H9 (cell line): ENCODE measurements at regions not wholly inside any gene's neighbourhood (a gene's known extent, or its start where the extent isn't known, plus 50 kb on each side); places are given as distances from the start of the nearest gene placed in this dataset.

Experiments used
- DNase-seq: peaks from one replicate; pipeline ENCODE4 v3.0.0-alpha.2; 2017
- H2AFZ ChIP-seq: one replicate; pipeline ENCODE4 v1.6.1; 2013; ENCODE audit warnings: mild to moderate bottlenecking, low read length, control low read depth, moderate library complexity
- H2AK5ac ChIP-seq: 2 replicates; pipeline ENCODE4 v1.6.1; 2013; ENCODE audit warnings: low read length, control low read depth, mixed read lengths; ENCODE audit not compliant: insufficient read length
- H2BK120ac ChIP-seq: one replicate; pipeline ENCODE4 v1.6.1; 2013; ENCODE audit warnings: low read depth, mild to moderate bottlenecking, low read length, control low read depth, inconsistent platforms; ENCODE audit not compliant: poor library complexity, severe bottlenecking
- H2BK12ac ChIP-seq: 2 replicates; pipeline ENCODE4 v1.6.1; 2013; ENCODE audit warnings: low read length, control low read depth, mixed read lengths, low read depth; ENCODE audit not compliant: insufficient read length
- H2BK15ac ChIP-seq: 2 replicates; pipeline ENCODE4 v1.6.1; 2013; ENCODE audit warnings: low read depth, low read length, control low read depth
- H2BK20ac ChIP-seq: one replicate; pipeline ENCODE4 v1.6.1; 2013; ENCODE audit warnings: low read depth, mild to moderate bottlenecking, low read length, control low read depth, inconsistent platforms; ENCODE audit not compliant: poor library complexity, severe bottlenecking
- H2BK5ac ChIP-seq: 2 replicates; pipeline ENCODE4 v1.6.1; 2013; ENCODE audit warnings: low read length, control low read depth, mixed read lengths; ENCODE audit not compliant: insufficient read length
- H3K14ac ChIP-seq: 2 replicates; pipeline ENCODE4 v1.6.1; 2013; ENCODE audit warnings: low read length, control low read depth; ENCODE audit not compliant: insufficient read depth
- H3K18ac ChIP-seq: 2 replicates; pipeline ENCODE4 v1.6.1; 2013; ENCODE audit warnings: low read depth, mild to moderate bottlenecking, mixed read lengths, low read length, control low read depth; ENCODE audit not compliant: insufficient read length
- H3K23ac ChIP-seq: 2 replicates; pipeline ENCODE4 v1.6.1; 2013; ENCODE audit warnings: low read length, control low read depth, mixed read lengths, low read depth; ENCODE audit not compliant: insufficient read length
- H3K23me2 ChIP-seq: 2 replicates; pipeline ENCODE4 v1.6.1; 2013; ENCODE audit warnings: low read depth, mild to moderate bottlenecking, mixed read lengths, low read length, control low read depth; ENCODE audit not compliant: insufficient read length, poor library complexity, severe bottlenecking
- H3K27ac ChIP-seq: 2 replicates; pipeline ENCODE4 v1.5.1; 2013; ENCODE audit warnings: low read length, control low read depth, mixed read lengths, low read depth; ENCODE audit not compliant: insufficient read length
- H3K27me3 ChIP-seq: 2 replicates; pipeline ENCODE4 v1.6.1; 2013; ENCODE audit warnings: low read length, control low read depth, inconsistent platforms; ENCODE audit not compliant: insufficient read depth
- H3K4ac ChIP-seq: 2 replicates; pipeline ENCODE4 v1.6.1; 2013; ENCODE audit warnings: low read depth, mild to moderate bottlenecking, control low read depth, inconsistent platforms, low read length, moderate library complexity
- H3K4me1 ChIP-seq: 2 replicates; pipeline ENCODE4 v1.6.1; 2013; ENCODE audit warnings: low read length, control low read depth, inconsistent platforms; ENCODE audit not compliant: insufficient read depth
- H3K4me2 ChIP-seq: 2 replicates; pipeline ENCODE4 v1.6.1; 2013; ENCODE audit warnings: low read length, control low read depth, mixed read lengths; ENCODE audit not compliant: insufficient read length, insufficient read depth
- H3K56ac ChIP-seq: 2 replicates; pipeline ENCODE4 v1.6.1; 2013; ENCODE audit warnings: low read depth, mild to moderate bottlenecking, mixed read lengths, low read length, control low read depth; ENCODE audit not compliant: insufficient read length
- H3K79me1 ChIP-seq: 2 replicates; pipeline ENCODE4 v1.6.1; 2013; ENCODE audit warnings: low read depth, mild to moderate bottlenecking, moderate library complexity, low read length, control low read depth, inconsistent platforms; ENCODE audit not compliant: insufficient read depth, poor library complexity, severe bottlenecking
- H3K79me2 ChIP-seq: 2 replicates; pipeline ENCODE4 v1.6.1; 2013; ENCODE audit warnings: low read length, control low read depth, inconsistent platforms; ENCODE audit not compliant: insufficient read depth
- H3K9ac ChIP-seq: 2 replicates; pipeline ENCODE4 v1.6.1; 2013; ENCODE audit warnings: low read length, control low read depth, mixed read lengths; ENCODE audit not compliant: insufficient read length; ENCODE audit errors: extremely low read depth
- H3K9me3 ChIP-seq: one replicate; pipeline ENCODE4 v1.6.1; 2013; ENCODE audit warnings: low read depth, low read length, inconsistent platforms; ENCODE audit not compliant: control insufficient read depth
- H3T11ph ChIP-seq: one replicate; pipeline ENCODE4 v1.6.1; 2013; ENCODE audit warnings: mild to moderate bottlenecking, low read length, control low read depth, inconsistent platforms
- H4K20me1 ChIP-seq: one replicate; pipeline ENCODE4 v1.6.1; 2013; ENCODE audit not compliant: control insufficient read depth, insufficient read length, insufficient read depth
- H4K5ac ChIP-seq: 2 replicates; pipeline ENCODE4 v1.6.1; 2013; ENCODE audit warnings: low read depth, mild to moderate bottlenecking, mixed read lengths, low read length, control low read depth; ENCODE audit not compliant: insufficient read length
- H4K8ac ChIP-seq: replicated peaks from 2 replicates; pipeline ENCODE4 v1.6.1; 2013; ENCODE audit warnings: low read length, control low read depth, mixed read lengths, low read depth; ENCODE audit not compliant: insufficient read length
- H4K91ac ChIP-seq: 2 replicates; pipeline ENCODE4 v1.6.1; 2013; ENCODE audit warnings: low read depth, mild to moderate bottlenecking, moderate library complexity, mixed read lengths, low read length, control low read depth; ENCODE audit not compliant: insufficient read length
- H3K27ac Mint-ChIP-seq, 3 experiments: 2 replicates in 2 of 3; 3 replicates in 1 of 3; pipeline ENCODE4 v1.8.0; 2020 to 2021; ENCODE audit warnings: mixed read lengths in 3 of 3, mild to moderate bottlenecking in 1 of 3, moderate library complexity in 1 of 3
- H3K27me3 Mint-ChIP-seq: 2 replicates; pipeline ENCODE4 v1.8.0; 2021; ENCODE audit warnings: low read depth, mild to moderate bottlenecking, moderate library complexity, mixed read lengths
- H3K36me3 Mint-ChIP-seq, 3 experiments: 2 replicates in 2 of 3; 3 replicates in 1 of 3; pipeline ENCODE4 v1.8.0; 2020 to 2021; ENCODE audit warnings: low read depth in 3 of 3, mixed read lengths in 3 of 3; ENCODE audit not compliant: insufficient read depth in 1 of 3
- H3K4me1 Mint-ChIP-seq, 2 experiments: 2 replicates each; pipeline ENCODE4 v1.8.0; 2020; ENCODE audit warnings: mixed read lengths in 2 of 2
- H3K4me3 Mint-ChIP-seq, 2 experiments: 2 replicates in 1 of 2; 3 replicates in 1 of 2; pipeline ENCODE4 v1.8.0; 2020 to 2021; ENCODE audit warnings: mild to moderate bottlenecking in 2 of 2, mixed read lengths in 2 of 2, moderate library complexity in 1 of 2
- H3K9me3 Mint-ChIP-seq, 2 experiments: 2 replicates in 1 of 2; 3 replicates in 1 of 2; pipeline ENCODE4 v1.8.0; 2020; ENCODE audit warnings: mild to moderate bottlenecking in 2 of 2, mixed read lengths in 2 of 2, moderate library complexity in 1 of 2
- TF ChIP-seq, protein P1 (sequence below): fragments of 200-600 bp; sonication (generic); conservative IDR thresholded peaks from 3 replicates; pipeline ENCODE4 v1.8.0; 2021; ENCODE audit warnings: antibody characterized with exemption, mild to moderate bottlenecking

DNA sequence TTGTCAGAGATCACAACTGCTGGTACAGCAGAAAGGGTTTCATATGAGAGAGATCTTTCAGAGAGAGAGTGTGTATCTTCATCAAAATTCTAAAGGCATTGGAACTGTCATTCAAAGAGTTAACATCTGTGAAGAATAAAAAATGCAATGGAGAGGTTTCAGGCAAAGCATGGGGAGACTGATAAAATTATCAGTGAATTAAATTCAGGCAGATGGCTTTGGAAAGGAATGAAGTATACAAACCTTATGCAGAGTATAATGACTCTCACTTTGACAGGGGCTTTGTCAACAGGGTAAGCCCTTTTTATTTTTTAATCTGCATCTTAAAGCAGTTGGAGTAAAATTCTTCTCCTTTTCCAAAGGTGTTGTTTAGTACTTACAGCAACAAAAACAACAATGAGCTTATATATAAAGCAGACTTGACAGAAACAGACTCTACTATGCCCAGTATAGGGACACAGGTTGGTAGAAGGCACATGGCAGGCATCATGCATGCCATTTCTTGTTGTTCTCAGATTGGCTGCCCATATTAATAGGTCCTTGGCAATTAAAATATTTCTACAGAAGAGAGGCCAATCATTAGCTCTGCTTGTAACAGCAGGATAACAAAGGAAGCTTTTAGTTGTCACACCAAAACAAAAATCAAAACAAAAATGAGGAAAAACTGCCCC, 54.9 kb upstream of the NXPH1 start:
- no peaks in the 10 kb centered on the region for H3K23me2 ChIP-seq
- no peak overlapping the region for H3K18ac ChIP-seq
- H2AK5ac ChIP-seq: no peak overlapping the region
- H3K27me3 ChIP-seq: no peaks in the 10 kb centered on the region
- no peak overlapping the region for H3K4ac ChIP-seq
- Mint-ChIP-seq H3K9me3 (peaks cover 15 to 19% of the 10 kb centered on the region in 2 experiments), H3K4me3 (no peak overlapping the region), H3K4me1 (peaks cover 3% of the 10 kb centered on the region in 2 experiments), H3K27ac (no peak overlapping the region), H3K36me3 (peaks cover 11 to 19% (median 18%) of the 10 kb centered on the region in 3 experiments), H3K27me3 (no peaks in the 10 kb centered on the region)
- H3K79me2 ChIP-seq: no peaks in the 10 kb centered on the region
- no peak overlapping the region for H2BK12ac ChIP-seq
- no peak overlapping the region for H2BK120ac ChIP-seq
- H3K79me1 ChIP-seq: no peaks in the 10 kb centered on the region
- H3K9me3 ChIP-seq: no peaks in the 10 kb centered on the region
- no peak overlapping the region for H3T11ph ChIP-seq
- TF ChIP-seq, protein P1, sequence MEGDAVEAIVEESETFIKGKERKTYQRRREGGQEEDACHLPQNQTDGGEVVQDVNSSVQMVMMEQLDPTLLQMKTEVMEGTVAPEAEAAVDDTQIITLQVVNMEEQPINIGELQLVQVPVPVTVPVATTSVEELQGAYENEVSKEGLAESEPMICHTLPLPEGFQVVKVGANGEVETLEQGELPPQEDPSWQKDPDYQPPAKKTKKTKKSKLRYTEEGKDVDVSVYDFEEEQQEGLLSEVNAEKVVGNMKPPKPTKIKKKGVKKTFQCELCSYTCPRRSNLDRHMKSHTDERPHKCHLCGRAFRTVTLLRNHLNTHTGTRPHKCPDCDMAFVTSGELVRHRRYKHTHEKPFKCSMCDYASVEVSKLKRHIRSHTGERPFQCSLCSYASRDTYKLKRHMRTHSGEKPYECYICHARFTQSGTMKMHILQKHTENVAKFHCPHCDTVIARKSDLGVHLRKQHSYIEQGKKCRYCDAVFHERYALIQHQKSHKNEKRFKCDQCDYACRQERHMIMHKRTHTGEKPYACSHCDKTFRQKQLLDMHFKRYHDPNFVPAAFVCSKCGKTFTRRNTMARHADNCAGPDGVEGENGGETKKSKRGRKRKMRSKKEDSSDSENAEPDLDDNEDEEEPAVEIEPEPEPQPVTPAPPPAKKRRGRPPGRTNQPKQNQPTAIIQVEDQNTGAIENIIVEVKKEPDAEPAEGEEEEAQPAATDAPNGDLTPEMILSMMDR: no peak
- no peak overlapping the region for H4K8ac ChIP-seq
- no peak overlapping the region for H2BK5ac ChIP-seq
- H3K56ac ChIP-seq: no peak overlapping the region
- H3K14ac ChIP-seq: no peak overlapping the region
- H3K4me1 ChIP-seq: peaks cover 4% of the 10 kb centered on the region; the same call in 1 of the 2 replicates
- DNase-seq: no peak
- no peak overlapping the region for H3K27ac ChIP-seq
- no peak overlapping the region for H4K91ac ChIP-seq
- H4K20me1 ChIP-seq: no peaks in the 10 kb centered on the region
- no peak overlapping the region for H3K9ac ChIP-seq
- H2BK20ac ChIP-seq: no peak overlapping the region
- H3K23ac ChIP-seq: no peak overlapping the region
- no peak overlapping the region for H4K5ac ChIP-seq
- no peak overlapping the region for H2AFZ ChIP-seq
- H2BK15ac ChIP-seq: no peak overlapping the region
- H3K4me2 ChIP-seq: no peak overlapping the region
